GM23338 (cell line): ENCODE measurements at regions not wholly inside any gene's neighbourhood (a gene's known extent, or its start where the extent isn't known, plus 50 kb on each side); places are given as distances from the start of the nearest gene placed in this dataset.

Experiments
- CREB1 ChIP-seq: fragments of 250-450 bp; sonication (Bioruptor Pico); IDR thresholded peaks from 2 replicates; pipeline ENCODE4 v1.5.0; 2020; ENCODE audit warnings: low read depth, mild to moderate bottlenecking, moderate library complexity
- CTCF ChIP-seq, 2 experiments: fragments of 200-600 bp in 1 of 2; sonication (generic) in 1 of 2; conservative IDR thresholded peaks; 2 replicates each; pipeline versions ENCODE4 v1.5.1 to v1.6.1; 2016 to 2017; ENCODE audit warnings: antibody characterized with exemption in 2 of 2, low read depth in 2 of 2, mild to moderate bottlenecking in 2 of 2, moderate library complexity in 1 of 2
- EZH2 ChIP-seq: fragments of 200-600 bp; sonication (generic); IDR thresholded peaks from one replicate; pipeline ENCODE4 v1.8.0; 2017; ENCODE audit warnings: antibody characterized with exemption, mild to moderate bottlenecking, low read depth; ENCODE audit not compliant: unreplicated experiment
- POLR2AphosphoS5 ChIP-seq: IDR thresholded peaks from 2 replicates; pipeline ENCODE4 v1.6.1; 2016; ENCODE audit warnings: antibody characterized with exemption, low read depth
- REST ChIP-seq: IDR thresholded peaks from one replicate; pipeline ENCODE4 v1.6.1; 2018; ENCODE audit warnings: antibody characterized with exemption; ENCODE audit not compliant: unreplicated experiment

- TF ChIP-seq CTCF (conservative IDR thresholded peaks at IDR 0.05; ENCODE audit: low read depth in 2 of 2) (no peak), REST (no peak), EZH2 (no peak), CREB1 (CRISPR knock-in tag) (no peak), POLR2AphosphoS5 (no peak)
These were observed 91.6 kb upstream of the EFHC2 start for GRCh38 chrX:44435047-44435446.
